Natural killer cell (primary cell): ENCODE measurements at regions not wholly inside any gene's neighbourhood (a gene's known extent, or its start where the extent isn't known, plus 50 kb on each side); places are given as distances from the start of the nearest gene placed in this dataset.

Source experiments
- ATAC-seq, 3 donors: fragments of 150-1000 bp in 2 of 3; fragments of 200-7000 bp in 1 of 3; cut with Tn5 transposase; 1 replicate in 1 of 3; 2 replicates in 2 of 3; pipeline ENCODE4 v1.10.0; 2021; ENCODE audit warnings: mild to moderate bottlenecking in 2 of 3, moderate library complexity in 2 of 3
- DNase-seq, 2 donors: peaks; one replicate each; pipeline versions ENCODE4 v3.0.0 to v3.0.0-alpha.2; 2013 to 2021; ENCODE audit warnings: mixed read lengths in 1 of 2
- H3K27ac ChIP-seq: one replicate; pipeline ENCODE4 v1.5.1; 2013; ENCODE audit warnings: mild to moderate bottlenecking, low read length
- H3K27me3 ChIP-seq: one replicate; pipeline ENCODE4 v1.6.1; 2013; ENCODE audit warnings: low read length; ENCODE audit not compliant: control insufficient read depth, insufficient read depth
- H3K36me3 ChIP-seq: one replicate; pipeline ENCODE4 v1.6.1; 2013; ENCODE audit warnings: low read length; ENCODE audit not compliant: control insufficient read depth, insufficient read depth
- H3K4me1 ChIP-seq: one replicate; pipeline ENCODE4 v1.6.1; 2013; ENCODE audit warnings: low read length; ENCODE audit not compliant: control insufficient read depth, insufficient read depth
- H3K4me3 ChIP-seq: one replicate; pipeline ENCODE4 v1.5.1; 2013; ENCODE audit warnings: low read length
- H3K9me3 ChIP-seq: one replicate; pipeline ENCODE4 v1.6.1; 2013; ENCODE audit warnings: low read length; ENCODE audit not compliant: control insufficient read depth, insufficient read depth
- H3K27ac Mint-ChIP-seq, 2 donors: one replicate each; pipeline ENCODE4 v1.8.0; 2022; ENCODE audit warnings: mild to moderate bottlenecking in 2 of 2, mixed read lengths in 2 of 2, moderate library complexity in 1 of 2
- H3K27me3 Mint-ChIP-seq, 2 donors: one replicate each; pipeline ENCODE4 v1.8.0; 2022; ENCODE audit warnings: low read depth in 2 of 2, mixed read lengths in 2 of 2
- H3K36me3 Mint-ChIP-seq: one replicate; pipeline ENCODE4 v1.8.0; 2022; ENCODE audit warnings: mixed read lengths
- H3K4me1 Mint-ChIP-seq, 2 donors: one replicate each; pipeline ENCODE4 v1.8.0; 2022; ENCODE audit warnings: mixed read lengths in 2 of 2
- H3K4me3 Mint-ChIP-seq: one replicate; pipeline ENCODE4 v1.8.0; 2022; ENCODE audit warnings: mild to moderate bottlenecking, moderate library complexity, mixed read lengths
- H3K9me3 Mint-ChIP-seq, 2 donors: one replicate each; pipeline ENCODE4 v1.8.0; 2022; ENCODE audit warnings: mixed read lengths in 2 of 2
- CTCF ChIP-seq: fragments of 200-600 bp; IDR thresholded peaks from one replicate; pipeline ENCODE4 v1.8.0; 2022; ENCODE audit warnings: antibody characterized with exemption
- WGBS: methylation state at CpG from one replicate; pipeline ENCODE4 v1.1.7; 2013; ENCODE audit warnings: missing lambda C conversion rate; ENCODE audit not compliant: insufficient coverage; 5-methylcytosine and 5-hydroxymethylcytosine counted together
- intact Hi-C: fragments of 100-400 bp; cut with micrococcal nuclease; formaldehyde crosslinking; loops from one replicate; pipeline ENCODE4 v1.14.2; 2022

- Mint-ChIP-seq H3K36me3 (no peaks in the 10 kb centered on the region), H3K27ac (no peak overlapping the region), H3K4me1 (no peaks in the 10 kb centered on the region), H3K27me3 (peaks cover 3 to 53% of the 10 kb centered on the region in 2 donors), H3K4me3 (no peak overlapping the region), H3K9me3 (no peaks in the 10 kb centered on the region)
- intact Hi-C loops: no loop called here
- H3K27me3 ChIP-seq: no peaks in the 10 kb centered on the region
- no peak for ATAC-seq
- H3K27ac ChIP-seq: no peak overlapping the region
- no peaks in the 10 kb centered on the region for H3K9me3 ChIP-seq
- DNase-seq: no peak
- H3K4me1 ChIP-seq: no peaks in the 10 kb centered on the region
- no CpG with 5 or more reads among the region's 1 CpG for WGBS
- no peak overlapping the region for H3K4me3 ChIP-seq
- TF ChIP-seq CTCF: no peak
- no peaks in the 10 kb centered on the region for H3K36me3 ChIP-seq
These were observed 56.8 kb upstream of the PRDX4 start for GRCh38 chrX:23610495-23610894.

GRCh38 chrX:23612846-23613245 is 54.4 kb upstream of the PRDX4 start:
- Mint-ChIP-seq H3K4me1 (no peaks in the 10 kb centered on the region), H3K4me3 (no peak overlapping the region), H3K27ac (no peak overlapping the region), H3K9me3 (no peaks in the 10 kb centered on the region), H3K27me3 (peaks cover 8 to 34% of the 10 kb centered on the region in 2 donors), H3K36me3 (no peaks in the 10 kb centered on the region)
- Histone ChIP-seq H3K27me3 (no peaks in the 10 kb centered on the region), H3K4me3 (no peak overlapping the region), H3K27ac (no peak overlapping the region), H3K4me1 (no peaks in the 10 kb centered on the region), H3K9me3 (no peaks in the 10 kb centered on the region), H3K36me3 (no peaks in the 10 kb centered on the region)
- TF ChIP-seq CTCF: no peak
- intact Hi-C loops: no loop called here
- no peak for ATAC-seq
- no peak for DNase-seq
- WGBS: no CpG with 5 or more reads among the region's 1 CpG

GRCh38 chrX:23616361-23616760 is 50.9 kb upstream of the PRDX4 start:
- ATAC-seq: no peak
- Histone ChIP-seq H3K9me3 (no peaks in the 10 kb centered on the region), H3K4me3 (no peak overlapping the region), H3K27me3 (no peaks in the 10 kb centered on the region), H3K27ac (no peak overlapping the region), H3K4me1 (no peaks in the 10 kb centered on the region), H3K36me3 (no peaks in the 10 kb centered on the region)
- Mint-ChIP-seq H3K27me3 (peaks cover 8 to 16% of the 10 kb centered on the region in 2 donors), H3K4me3 (no peak overlapping the region), H3K4me1 (no peaks in the 10 kb centered on the region), H3K27ac (no peak overlapping the region), H3K36me3 (no peaks in the 10 kb centered on the region), H3K9me3 (no peaks in the 10 kb centered on the region)
- intact Hi-C loops: no loop called here
- WGBS: 8% methylated on average over 2 of the region's 5 CpGs
- TF ChIP-seq CTCF: peak; percentile 34
- DNase-seq: peak in 1 of 2 donors; percentile 13
